H1 (cell line): ENCODE measurements at regions not wholly inside any gene's neighbourhood (a gene's known extent, or its start where the extent isn't known, plus 50 kb on each side); places are given as distances from the start of the nearest gene placed in this dataset.

ENCODE experiments used
- RNF2 ChIP-seq: fragments of 200-900, 300-1000 bp; sonication (generic); IDR thresholded peaks from 2 replicates; pipeline ENCODE4 v1.7.1; 2016; ENCODE audit warnings: borderline replicate concordance, low read depth, mild to moderate bottlenecking, antibody characterized with exemption, low read length; ENCODE audit not compliant: poor library complexity, severe bottlenecking; ENCODE audit errors: missing control alignments
- SIX5 ChIP-seq: IDR thresholded peaks from 2 replicates; pipeline ENCODE4 v1.6.1; 2011; ENCODE audit warnings: mild to moderate bottlenecking, low read depth, low read length
- TEAD4 ChIP-seq: IDR thresholded peaks from 2 replicates; pipeline ENCODE4 v1.6.1; 2012; ENCODE audit warnings: low read depth, low read length, inconsistent platforms, mixed read lengths
- TF ChIP-seq, protein P1 (sequence below): IDR thresholded peaks from 2 replicates; pipeline ENCODE4 v1.6.1; 2011; ENCODE audit warnings: low read length, improper control_type of control experiment

DNA sequence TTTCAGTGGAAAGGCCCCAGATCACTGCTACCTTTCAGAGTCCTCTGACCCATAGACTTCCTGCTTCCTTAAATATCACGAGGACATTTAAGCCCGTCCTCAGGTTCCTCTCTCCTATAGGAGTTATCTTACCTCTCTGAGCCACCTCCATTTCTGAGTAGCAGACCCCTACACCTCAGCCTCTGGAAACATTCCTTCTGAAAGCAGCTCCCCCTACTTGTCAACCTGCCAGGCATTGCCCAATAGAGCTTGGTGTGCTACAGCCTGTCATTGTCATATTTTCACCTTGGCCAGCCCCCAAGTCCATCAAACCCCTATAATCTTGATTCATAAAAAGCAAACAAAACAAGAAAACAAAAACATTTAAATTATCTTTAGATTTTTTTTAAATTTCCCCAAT is 717.9 kb upstream of the SLC8A1 start (continued):
- TF ChIP-seq RNF2 (no peak), SIX5 (no peak), TEAD4 (no peak)
- TF ChIP-seq, protein P1, sequence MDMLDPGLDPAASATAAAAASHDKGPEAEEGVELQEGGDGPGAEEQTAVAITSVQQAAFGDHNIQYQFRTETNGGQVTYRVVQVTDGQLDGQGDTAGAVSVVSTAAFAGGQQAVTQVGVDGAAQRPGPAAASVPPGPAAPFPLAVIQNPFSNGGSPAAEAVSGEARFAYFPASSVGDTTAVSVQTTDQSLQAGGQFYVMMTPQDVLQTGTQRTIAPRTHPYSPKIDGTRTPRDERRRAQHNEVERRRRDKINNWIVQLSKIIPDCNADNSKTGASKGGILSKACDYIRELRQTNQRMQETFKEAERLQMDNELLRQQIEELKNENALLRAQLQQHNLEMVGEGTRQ = no peak
